ENCODE measurements at regions not wholly inside any gene's neighbourhood (a gene's known extent, or its start where the extent isn't known, plus 50 kb on each side); places are given as distances from the start of the nearest gene placed in this dataset.

GRCh38 chr18:72612894-72613533 is 68.9 kb upstream of the CBLN2 start:
- Mint-ChIP-seq H3K4me1 (ENCODE audit: low read depth) (no peaks in the 10 kb centered on the region), H3K36me3 (ENCODE audit: low read depth) (no peaks in the 10 kb centered on the region), H3K27me3 (ENCODE audit: low read depth) (no peaks in the 10 kb centered on the region), H3K4me3 (ENCODE audit: unreplicated experiment) (no peak overlapping the region), H3K27ac (ENCODE audit: unreplicated experiment) (no peak overlapping the region), H3K9me3 (ENCODE audit: low read depth) (peaks cover 27% of the 10 kb centered on the region)
- no peak for TF ChIP-seq CTCF (IDR thresholded peaks at IDR 0.05)
- DNase-seq (ENCODE audit: low spot score) = no peak

- Mint-ChIP-seq H3K4me1 (ENCODE audit: low read depth) (peaks cover 43% of the 10 kb centered on the region), H3K27me3 (ENCODE audit: low read depth) (no peaks in the 10 kb centered on the region), H3K4me3 (ENCODE audit: unreplicated experiment) (no peak overlapping the region), H3K9me3 (ENCODE audit: low read depth) (peaks cover 25% of the 10 kb centered on the region), H3K27ac (ENCODE audit: unreplicated experiment) (peak overlapping the region; percentile 71), H3K36me3 (ENCODE audit: low read depth) (no peaks in the 10 kb centered on the region)
- TF ChIP-seq CTCF (IDR thresholded peaks at IDR 0.05) = no peak
- no peak for DNase-seq (ENCODE audit: low spot score)
Measured at GRCh38 chr18:72605376-72605775, 61.2 kb upstream of the CBLN2 start.

- TF ChIP-seq CTCF (IDR thresholded peaks at IDR 0.05) = no peak
- no peak for DNase-seq (ENCODE audit: low spot score)
- peaks cover 43% of the 10 kb centered on the region for H3K4me1 Mint-ChIP-seq (ENCODE audit: low read depth)
- H3K9me3 Mint-ChIP-seq (ENCODE audit: low read depth) = peaks cover 13% of the 10 kb centered on the region
- H3K4me3 Mint-ChIP-seq (ENCODE audit: unreplicated experiment) = no peak overlapping the region
- no peaks in the 10 kb centered on the region for H3K27me3 Mint-ChIP-seq (ENCODE audit: low read depth)
- no peaks in the 10 kb centered on the region for H3K36me3 Mint-ChIP-seq (ENCODE audit: low read depth)
- H3K27ac Mint-ChIP-seq (ENCODE audit: unreplicated experiment) = no peak overlapping the region
Measured at GRCh38 chr18:72601944-72602343, 57.8 kb upstream of the CBLN2 start.

- DNase-seq (ENCODE audit: low spot score) = no peak
Measured at GRCh38 chr18:72601481-72601880, 57.3 kb upstream of the CBLN2 start.

More at GRCh38 chr18:72601481-72601880, 57.3 kb upstream of the CBLN2 start:
- Mint-ChIP-seq H3K27ac (ENCODE audit: unreplicated experiment) (no peak overlapping the region), H3K9me3 (ENCODE audit: low read depth) (peaks cover 13% of the 10 kb centered on the region), H3K4me1 (ENCODE audit: low read depth) (peaks cover 39% of the 10 kb centered on the region), H3K4me3 (ENCODE audit: unreplicated experiment) (no peak overlapping the region), H3K36me3 (ENCODE audit: low read depth) (no peaks in the 10 kb centered on the region), H3K27me3 (ENCODE audit: low read depth) (no peaks in the 10 kb centered on the region)
- TF ChIP-seq CTCF (IDR thresholded peaks at IDR 0.05) = no peak

All from chondrocyte (in vitro differentiated cells).